GM12878 (cell line): ENCODE measurements at regions not wholly inside any gene's neighbourhood (a gene's known extent, or its start where the extent isn't known, plus 50 kb on each side); places are given as distances from the start of the nearest gene placed in this dataset.
A peak's percentile ranks its signal among the peaks of the same experiment; 100 is the strongest.

Source experiments
- ATAC-seq: fragments of 200-7000 bp; cut with Tn5 transposase; 3 replicates; pipeline ENCODE4 v1.9.1; 2020; ENCODE audit warnings: mild to moderate bottlenecking, moderate library complexity
- BruUV-seq: library from RNA; stranded (reverse); fragments of 400-500 nt; replicated peaks from 2 replicates; lab custom pipeline; 2021; lab: Mats Ljungman, UMichigan
- CTCF ChIA-PET: fragments of 300-600 bp; sonication (Branson Sonifier 250); formaldehyde crosslinking; extraction: SDS; loops from one replicate; lab custom pipeline; 2021; ENCODE audit warnings: inconsistent platforms; lab: Yijun Ruan, JAX
- POLR2A ChIA-PET: fragments of 350-600 bp; formaldehyde crosslinking; extraction: SDS; loops from one replicate; lab custom pipeline; 2021; ENCODE audit warnings: inconsistent platforms; lab: Charles Lee
- RAD21 ChIA-PET: fragments of 300-600 bp; sonication (Branson Sonifier 250); formaldehyde crosslinking; loops from one replicate; lab custom pipeline; 2023; ENCODE audit warnings: antibody characterized with exemption; ENCODE audit not compliant: unreplicated experiment; lab: Charles Lee
- SMC1A ChIA-PET: fragments of 300-600 bp; sonication (Branson Sonifier 250); formaldehyde crosslinking; loops from one replicate; lab custom pipeline; 2023; ENCODE audit not compliant: unreplicated experiment, uncharacterized antibody; lab: Charles Lee
- DNase-seq: peaks from one replicate; pipeline ENCODE4 v3.0.0-alpha.2; 2011; ENCODE audit warnings: low read depth, low spot score
- FAIRE-seq: peaks from 3 replicates; lab custom pipeline; 2011; peaks lifted over from hg19 to GRCh38; lab: Jason Lieb, UNC
- H2AFZ ChIP-seq: 2 replicates; pipeline ENCODE4 v1.6.0; 2011; ENCODE audit warnings: low read depth, low read length, control low read depth; ENCODE audit not compliant: control insufficient read depth
- H3K27ac ChIP-seq: 2 replicates; pipeline ENCODE4 v1.5.1; 2011; ENCODE audit warnings: control low read depth; ENCODE audit not compliant: control insufficient read depth, insufficient read depth
- H3K27me3 ChIP-seq, 2 experiments: replicated peaks in 1 of 2; 2 replicates each; pipeline versions ENCODE4 v1.6.0 to v1.6.1; 2011; ENCODE audit warnings: low read length in 1 of 2; ENCODE audit not compliant: control insufficient read depth in 2 of 2, insufficient read depth in 2 of 2
- H3K36me3 ChIP-seq, 2 experiments: 2 replicates each; pipeline ENCODE4 v1.5.1; 2011; ENCODE audit warnings: low read length in 1 of 2; ENCODE audit not compliant: control insufficient read depth in 2 of 2, insufficient read depth in 2 of 2
- H3K4me1 ChIP-seq: 2 replicates; pipeline ENCODE4 v1.6.1; 2011; ENCODE audit warnings: mild to moderate bottlenecking, low read length, moderate library complexity, mixed read lengths; ENCODE audit not compliant: control insufficient read depth, insufficient read depth
- H3K4me2 ChIP-seq: 2 replicates; pipeline ENCODE4 v1.6.0; 2011; ENCODE audit warnings: control low read depth; ENCODE audit not compliant: control insufficient read depth, insufficient read depth
- H3K4me3 ChIP-seq: fragments of 200-600 bp; sonication (generic); 2 replicates; pipeline ENCODE4 v1.5.1; 2016
- H3K79me2 ChIP-seq: 2 replicates; pipeline ENCODE4 v1.6.0; 2011; ENCODE audit warnings: low read length; ENCODE audit not compliant: control insufficient read depth, insufficient read depth
- H3K9ac ChIP-seq: 2 replicates; pipeline ENCODE4 v1.8.0; 2011; ENCODE audit warnings: low read length, control low read depth, mixed read lengths; ENCODE audit not compliant: control insufficient read depth, insufficient read depth
- H3K9me3 ChIP-seq: replicated peaks from 3 replicates; pipeline ENCODE4 v1.5.1; 2011; ENCODE audit warnings: mild to moderate bottlenecking, low read length; ENCODE audit not compliant: control insufficient read depth, insufficient read depth
- H4K20me1 ChIP-seq: 2 replicates; pipeline ENCODE4 v1.6.0; 2011; ENCODE audit not compliant: control insufficient read depth, insufficient read depth
- BHLHE40 ChIP-seq, 2 experiments: fragments of 450-650 bp in 1 of 2; IDR thresholded peaks; 2 replicates each; pipeline ENCODE4 v1.6.1; 2011 to 2017; ENCODE audit warnings: low read depth in 2 of 2, borderline replicate concordance in 1 of 2, improper control_type of control experiment in 1 of 2, low read length in 1 of 2, mild to moderate bottlenecking in 1 of 2
- CBFB ChIP-seq: IDR thresholded peaks from 2 replicates; pipeline ENCODE4 v1.6.1; 2016; ENCODE audit warnings: antibody characterized with exemption, low read depth
- CHD2 ChIP-seq: IDR thresholded peaks from 2 replicates; pipeline ENCODE4 v1.6.1; 2011; ENCODE audit warnings: low read depth, low read length, improper control_type of control experiment, borderline replicate concordance
- EZH2 ChIP-seq: IDR thresholded peaks from 2 replicates; pipeline ENCODE4 v1.6.1; 2012; ENCODE audit warnings: low read depth, mild to moderate bottlenecking, control low read depth, inconsistent platforms, low read length, borderline replicate concordance; ENCODE audit not compliant: control insufficient read depth
- GATAD2B ChIP-seq: fragments of 450-650 bp; conservative IDR thresholded peaks from 2 replicates; pipeline ENCODE4 v1.6.1; 2017; ENCODE audit warnings: low read depth, mild to moderate bottlenecking, moderate library complexity
- HDAC2 ChIP-seq: fragments of 200-600 bp; sonication (generic); IDR thresholded peaks from 2 replicates; pipeline ENCODE4 v1.6.1; 2017
- KAT2A ChIP-seq: conservative IDR thresholded peaks from 2 replicates; pipeline ENCODE4 v1.6.1; 2011; ENCODE audit warnings: low read depth, low read length; ENCODE audit not compliant: control insufficient read depth
- NR2C1 ChIP-seq: fragments of 450-650 bp; IDR thresholded peaks from 2 replicates; pipeline ENCODE4 v1.6.1; 2017; ENCODE audit warnings: antibody characterized with exemption, mild to moderate bottlenecking, moderate library complexity
- PAX5 ChIP-seq: IDR thresholded peaks from 2 replicates; pipeline ENCODE4 v1.6.1; 2011; ENCODE audit warnings: low read depth, low read length, borderline replicate concordance
- POU2F2 ChIP-seq: IDR thresholded peaks from 3 replicates; pipeline ENCODE4 v1.6.1; 2011; ENCODE audit warnings: low read depth, mild to moderate bottlenecking, low read length, borderline replicate concordance
- RAD21 ChIP-seq: IDR thresholded peaks from 2 replicates; pipeline ENCODE4 v1.6.1; 2011; ENCODE audit warnings: mild to moderate bottlenecking, low read depth, low read length, moderate library complexity; ENCODE audit not compliant: insufficient read depth
- RBBP5 ChIP-seq: fragments of 200-600 bp; sonication (generic); conservative IDR thresholded peaks from 2 replicates; pipeline ENCODE4 v1.6.1; 2016
- SMARCA5 ChIP-seq: fragments of 450-650 bp; IDR thresholded peaks from 2 replicates; pipeline ENCODE4 v1.6.1; 2017; ENCODE audit warnings: mild to moderate bottlenecking
- SMC3 ChIP-seq: IDR thresholded peaks from 2 replicates; pipeline ENCODE4 v1.6.1; 2011; ENCODE audit warnings: low read length, improper control_type of control experiment, borderline replicate concordance
- TCF7 ChIP-seq: IDR thresholded peaks from 2 replicates; pipeline ENCODE4 v1.6.1; 2014; ENCODE audit warnings: antibody characterized with exemption, borderline replicate concordance
- ZBED1 ChIP-seq: IDR thresholded peaks from 2 replicates; pipeline ENCODE4 v1.6.1; 2016; ENCODE audit warnings: borderline replicate concordance
- ZZZ3 ChIP-seq: IDR thresholded peaks from 2 replicates; pipeline ENCODE4 v1.6.1; 2011; ENCODE audit warnings: low read depth; ENCODE audit not compliant: control insufficient read depth, insufficient read length
- WGBS: methylation state at CpG from one replicate; pipeline ENCODE4 v1.1.6; 2016; ENCODE audit warnings: low lambda C conversion rate; ENCODE audit not compliant: insufficient replicate concordance, insufficient coverage; ENCODE audit errors: missing lambda C conversion rate; 5-methylcytosine and 5-hydroxymethylcytosine counted together
- in situ Hi-C: fragments of 300-500 bp; cut with MboI; formaldehyde crosslinking; loops from 9 replicates; pipeline ENCODE4 v1.14.3; 2018; ENCODE audit warnings: mixed read lengths
- intact Hi-C: fragments of 100-400 bp; cut with micrococcal nuclease; formaldehyde crosslinking; loops from one replicate; pipeline ENCODE4 v1.14.2; 2022; ENCODE audit not compliant: unreplicated experiment
- TF ChIP-seq, protein P1 (sequence below): IDR thresholded peaks from 2 replicates; pipeline ENCODE4 v1.6.1; 2011; ENCODE audit warnings: low read depth, low read length, improper control_type of control experiment, borderline replicate concordance
- TF ChIP-seq, protein P2 (sequence below): fragments of 450-650 bp; conservative IDR thresholded peaks from 2 replicates; pipeline ENCODE4 v1.6.1; 2017; ENCODE audit warnings: mild to moderate bottlenecking, moderate library complexity
- TF ChIP-seq, protein P3 (sequence below), 3 experiments: IDR thresholded peaks in 2 of 3; conservative IDR thresholded peaks in 1 of 3; 2 replicates each; pipeline ENCODE4 v1.5.1; 2011; ENCODE audit warnings: low read depth in 3 of 3, low read length in 3 of 3, mild to moderate bottlenecking in 3 of 3, control low read depth in 2 of 3, moderate library complexity in 2 of 3, inconsistent platforms in 1 of 3, mixed read lengths in 1 of 3; ENCODE audit not compliant: control insufficient read depth in 2 of 3, insufficient read depth in 1 of 3; ENCODE audit errors: extremely low read depth in 1 of 3

DNA sequence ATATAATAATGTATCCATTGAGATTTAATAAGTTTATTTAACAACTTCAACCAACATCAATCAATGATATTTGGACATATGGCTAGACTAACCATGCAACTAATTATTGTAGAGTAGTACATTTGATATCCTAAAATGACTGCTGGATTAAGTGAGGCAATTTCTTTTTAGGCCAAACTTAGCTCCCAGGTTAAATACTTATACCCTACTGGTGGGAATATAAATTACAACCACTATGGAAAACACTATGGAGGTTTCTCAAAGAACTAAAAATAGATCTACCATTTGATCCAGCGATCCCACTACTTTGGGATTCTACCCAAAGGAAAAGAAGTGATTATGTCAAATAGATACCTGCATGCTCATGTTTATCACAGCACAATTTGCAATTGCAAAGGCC lies 345.8 kb downstream of the RBM26 start (continued):
- TF ChIP-seq KAT2A (no peak), ZBED1 (no peak), RBBP5 (no peak), POU2F2 (no peak), TCF7 (no peak)
- TF ChIP-seq, protein P1, sequence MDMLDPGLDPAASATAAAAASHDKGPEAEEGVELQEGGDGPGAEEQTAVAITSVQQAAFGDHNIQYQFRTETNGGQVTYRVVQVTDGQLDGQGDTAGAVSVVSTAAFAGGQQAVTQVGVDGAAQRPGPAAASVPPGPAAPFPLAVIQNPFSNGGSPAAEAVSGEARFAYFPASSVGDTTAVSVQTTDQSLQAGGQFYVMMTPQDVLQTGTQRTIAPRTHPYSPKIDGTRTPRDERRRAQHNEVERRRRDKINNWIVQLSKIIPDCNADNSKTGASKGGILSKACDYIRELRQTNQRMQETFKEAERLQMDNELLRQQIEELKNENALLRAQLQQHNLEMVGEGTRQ = no peak
- TF ChIP-seq, protein P2, sequence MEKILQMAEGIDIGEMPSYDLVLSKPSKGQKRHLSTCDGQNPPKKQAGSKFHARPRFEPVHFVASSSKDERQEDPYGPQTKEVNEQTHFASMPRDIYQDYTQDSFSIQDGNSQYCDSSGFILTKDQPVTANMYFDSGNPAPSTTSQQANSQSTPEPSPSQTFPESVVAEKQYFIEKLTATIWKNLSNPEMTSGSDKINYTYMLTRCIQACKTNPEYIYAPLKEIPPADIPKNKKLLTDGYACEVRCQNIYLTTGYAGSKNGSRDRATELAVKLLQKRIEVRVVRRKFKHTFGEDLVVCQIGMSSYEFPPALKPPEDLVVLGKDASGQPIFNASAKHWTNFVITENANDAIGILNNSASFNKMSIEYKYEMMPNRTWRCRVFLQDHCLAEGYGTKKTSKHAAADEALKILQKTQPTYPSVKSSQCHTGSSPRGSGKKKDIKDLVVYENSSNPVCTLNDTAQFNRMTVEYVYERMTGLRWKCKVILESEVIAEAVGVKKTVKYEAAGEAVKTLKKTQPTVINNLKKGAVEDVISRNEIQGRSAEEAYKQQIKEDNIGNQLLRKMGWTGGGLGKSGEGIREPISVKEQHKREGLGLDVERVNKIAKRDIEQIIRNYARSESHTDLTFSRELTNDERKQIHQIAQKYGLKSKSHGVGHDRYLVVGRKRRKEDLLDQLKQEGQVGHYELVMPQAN = no peak

DNA sequence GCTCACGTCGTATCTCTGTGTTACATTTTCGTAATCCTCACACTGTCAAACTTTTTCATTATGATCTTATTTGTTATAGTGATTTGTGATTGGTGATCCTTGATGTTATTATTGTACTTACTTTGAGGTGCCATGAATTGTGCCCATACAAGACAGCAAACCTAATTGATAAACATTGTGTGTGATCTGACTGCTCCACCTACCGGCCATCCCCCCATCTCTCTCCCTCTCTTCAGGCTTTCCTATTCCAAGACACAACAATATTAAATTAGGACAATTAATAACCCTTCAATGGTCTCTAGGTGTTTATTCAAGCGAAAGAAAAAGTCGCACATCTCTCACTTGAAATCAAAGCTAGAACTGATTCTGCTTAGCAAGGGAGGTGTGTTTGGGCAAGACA lies 349.3 kb downstream of the RBM26 start:
- WGBS = 70% methylated on average over 6 of the region's 6 CpGs
- intact Hi-C loops (loop anchor here (2.0 to 10.0 kb wide), 3 partner anchors 78 to 922 kb away; partner anchors contain the start of gene OBI1), in situ Hi-C loops (no loop called here)
- H3K4me3 ChIP-seq = no peak overlapping the region
- no peak overlapping the region for H3K4me2 ChIP-seq
- H3K9ac ChIP-seq = no peak overlapping the region
- no peaks in the 10 kb centered on the region for H3K4me1 ChIP-seq
- ChIA-PET RAD21 (interaction anchor here (0.8 to 4.8 kb wide), 14 partner anchors 46 to 919 kb away, joined by 3 to 39 read pairs (median 4); no protein-coding TSS in a partner anchor), CTCF (interaction anchor here (0.7 to 5.8 kb wide), 31 partner anchors 11 to 922 kb away, joined by 3 to 49 read pairs (median 3); no protein-coding TSS in a partner anchor), SMC1A (interaction anchor here (0.8 to 6.2 kb wide), 25 partner anchors 10 to 923 kb away, joined by 3 to 58 read pairs (median 6); no protein-coding TSS in a partner anchor), POLR2A (no interaction called here)
- no peaks in the 10 kb centered on the region for H3K36me3 ChIP-seq
- H2AFZ ChIP-seq = no peak overlapping the region
- H3K9me3 ChIP-seq = no peaks in the 10 kb centered on the region
- DNase-seq (no peak), ATAC-seq (peak; percentile 71), FAIRE-seq (no peak)
- no peaks in the 10 kb centered on the region for H3K27me3 ChIP-seq
- TF ChIP-seq BHLHE40 (IDR thresholded peaks at IDR 0.05; ENCODE audit: borderline replicate concordance in 1 of 2, low read depth in 2 of 2, low read length in 1 of 2) = no peak
- TF ChIP-seq ZZZ3 = no peak
- TF ChIP-seq, protein P3, sequence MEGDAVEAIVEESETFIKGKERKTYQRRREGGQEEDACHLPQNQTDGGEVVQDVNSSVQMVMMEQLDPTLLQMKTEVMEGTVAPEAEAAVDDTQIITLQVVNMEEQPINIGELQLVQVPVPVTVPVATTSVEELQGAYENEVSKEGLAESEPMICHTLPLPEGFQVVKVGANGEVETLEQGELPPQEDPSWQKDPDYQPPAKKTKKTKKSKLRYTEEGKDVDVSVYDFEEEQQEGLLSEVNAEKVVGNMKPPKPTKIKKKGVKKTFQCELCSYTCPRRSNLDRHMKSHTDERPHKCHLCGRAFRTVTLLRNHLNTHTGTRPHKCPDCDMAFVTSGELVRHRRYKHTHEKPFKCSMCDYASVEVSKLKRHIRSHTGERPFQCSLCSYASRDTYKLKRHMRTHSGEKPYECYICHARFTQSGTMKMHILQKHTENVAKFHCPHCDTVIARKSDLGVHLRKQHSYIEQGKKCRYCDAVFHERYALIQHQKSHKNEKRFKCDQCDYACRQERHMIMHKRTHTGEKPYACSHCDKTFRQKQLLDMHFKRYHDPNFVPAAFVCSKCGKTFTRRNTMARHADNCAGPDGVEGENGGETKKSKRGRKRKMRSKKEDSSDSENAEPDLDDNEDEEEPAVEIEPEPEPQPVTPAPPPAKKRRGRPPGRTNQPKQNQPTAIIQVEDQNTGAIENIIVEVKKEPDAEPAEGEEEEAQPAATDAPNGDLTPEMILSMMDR (IDR thresholded peaks at IDR 0.05 in 2 of 3, conservative IDR thresholded peaks at IDR 0.05 in 1 of 3; ENCODE audit: control insufficient read depth in 2 of 3, extremely low read depth in 1 of 3, insufficient read depth in 1 of 3, low read depth in 3 of 3, low read length in 3 of 3) = peak; percentile 18 to 58 (median 42); a peak in 3 of 6 replicates
- no peak for TF ChIP-seq PAX5
- TF ChIP-seq EZH2 = no peak
- TF ChIP-seq HDAC2 = no peak
- peak; percentile 37; the same call in 1 of the 2 replicates for TF ChIP-seq SMC3
- TF ChIP-seq SMARCA5 = no peak
- no peak for TF ChIP-seq CBFB
- TF ChIP-seq GATAD2B = no peak
- peak; percentile 15; the same call in 1 of the 2 replicates for TF ChIP-seq RAD21
- TF ChIP-seq CHD2 = no peak
- no peak for TF ChIP-seq NR2C1
- BruUV-seq = no TSS peak
- no peaks in the 10 kb centered on the region for H3K79me2 ChIP-seq
- H3K27ac ChIP-seq = no peak overlapping the region
- H4K20me1 ChIP-seq = no peaks in the 10 kb centered on the region
